Ovary (tissue), 7 donors: ENCODE measurements at regions not wholly inside any gene's neighbourhood (a gene's known extent, or its start where the extent isn't known, plus 50 kb on each side); places are given as distances from the start of the nearest gene placed in this dataset.

Experiments
- DNase-seq, 5 donors: peaks; one replicate each; pipeline ENCODE4 v3.0.0-alpha.2; 2019 to 2020
- H3K27ac ChIP-seq, 2 donors: fragments of 200-600 bp; one replicate each; pipeline versions ENCODE4 v1.5.1 to v1.8.0; 2019 to 2022
- H3K27me3 ChIP-seq: fragments of 200-600 bp; one replicate; pipeline ENCODE4 v1.8.0; 2022
- H3K36me3 ChIP-seq: fragments of 200-600 bp; sonication (generic); one replicate; pipeline ENCODE4 v1.5.1; 2019
- H3K4me1 ChIP-seq: one replicate; pipeline ENCODE4 v1.8.1; 2013; ENCODE audit warnings: mild to moderate bottlenecking, moderate library complexity; ENCODE audit not compliant: insufficient read depth
- H3K4me3 ChIP-seq: fragments of 200-600 bp; sonication (generic); one replicate; pipeline ENCODE4 v1.5.1; 2017
- H3K9me3 ChIP-seq, 2 donors: fragments of 200-600 bp in 1 of 2; sonication (generic) in 1 of 2; one replicate each; pipeline versions ENCODE4 v1.5.1 to v1.8.1; 2013 to 2019; ENCODE audit warnings: mild to moderate bottlenecking in 1 of 2, moderate library complexity in 1 of 2
- CTCF ChIP-seq, 3 donors: fragments of 450-650 bp in 2 of 3; fragments of 200-600 bp in 1 of 3; IDR thresholded peaks; one replicate each; pipeline versions ENCODE4 v1.5.1 to v1.8.0; 2016 to 2022; ENCODE audit warnings: antibody characterized with exemption in 3 of 3, mild to moderate bottlenecking in 1 of 3
- EP300 ChIP-seq: sonication (generic); formaldehyde crosslinking; IDR thresholded peaks from one replicate; pipeline ENCODE4 v1.6.1; 2017; ENCODE audit warnings: antibody characterized with exemption
- POLR2A ChIP-seq: fragments of 450-650 bp; IDR thresholded peaks from one replicate; pipeline ENCODE4 v1.6.1; 2017; ENCODE audit warnings: antibody characterized with exemption, mild to moderate bottlenecking, moderate library complexity
- WGBS, 3 donors: extraction: QIAGEN DNeasy Blood & Tissue Kit in 1 of 3; methylation state at CpG; one replicate each; pipeline versions ENCODE4 v1.1.5 to v1.1.7; 2013 to 2017; 5-methylcytosine and 5-hydroxymethylcytosine counted together
- intact Hi-C, 4 donors: fragments of 100-400 bp; cut with DNase I; formaldehyde crosslinking; loops; one replicate each; pipeline versions ENCODE4 v1.11.0 to v1.15.1; 2022 to 2023
- donor health status: DM: no; HTN: no; CAD: no; lungs with moderate emphysema.
- donor health status: DM: no; HTN: no; CAD: no.
- donor health status: Bipolar disorder and iron deficiency.
- donor health status: DM: no; HTN: no; CAD: no.
- donor health status: DM: yes; HTN: yes; CAD: no.

- DNase-seq, result no peak
- Histone ChIP-seq H3K4me1 (no peaks in the 10 kb centered on the region), H3K27me3 (no peaks in the 10 kb centered on the region), H3K9me3 (no peaks in the 10 kb centered on the region), H3K27ac (no peak overlapping the region), H3K36me3 (no peaks in the 10 kb centered on the region), H3K4me3 (no peak overlapping the region)
- TF ChIP-seq CTCF (IDR thresholded peaks at IDR 0.05) (no peak), POLR2A (no peak), EP300 (no peak)
- intact Hi-C loops, result no loop called here
- WGBS, 3 donors, result 82 to 87% (median 86%) methylated on average over 1 of the region's 1 CpG
Observed at GRCh38 chr10:121416071-121416470, 182.2 kb downstream of the FGFR2 start.

GRCh38 chr10:121417298-121417697 is 180.9 kb downstream of the FGFR2 start:
- intact Hi-C loops, result no loop called here
- WGBS, 3 donors, result 77 to 90% (median 87%) methylated on average over 2 of the region's 2 CpGs

GRCh38 chr10:121418126-121418777 is 180.0 kb downstream of the FGFR2 start:
- Histone ChIP-seq H3K36me3 (no peaks in the 10 kb centered on the region), H3K9me3 (no peaks in the 10 kb centered on the region), H3K27ac (no peak overlapping the region), H3K4me1 (no peaks in the 10 kb centered on the region), H3K4me3 (no peak overlapping the region), H3K27me3 (no peaks in the 10 kb centered on the region)
- no peak for DNase-seq
- TF ChIP-seq POLR2A, result no peak
- no peak for TF ChIP-seq CTCF (IDR thresholded peaks at IDR 0.05)
- TF ChIP-seq EP300, result no peak
- intact Hi-C loops, result no loop called here
- 78 to 84% (median 81%) methylated on average over 1 of the region's 1 CpG for WGBS, 3 donors

More at GRCh38 chr10:121417298-121417697, 180.9 kb downstream of the FGFR2 start:
- TF ChIP-seq CTCF (IDR thresholded peaks at IDR 0.05) (no peak), EP300 (no peak), POLR2A (no peak)
- DNase-seq, result no peak
- no peaks in the 10 kb centered on the region for H3K27me3 ChIP-seq
- H3K27ac ChIP-seq, result no peak overlapping the region
- no peaks in the 10 kb centered on the region for H3K9me3 ChIP-seq
- H3K36me3 ChIP-seq, result no peaks in the 10 kb centered on the region
- no peak overlapping the region for H3K4me3 ChIP-seq
- H3K4me1 ChIP-seq, result no peaks in the 10 kb centered on the region

- TF ChIP-seq EP300, result no peak
- TF ChIP-seq CTCF (IDR thresholded peaks at IDR 0.05), result no peak
- no peak for TF ChIP-seq POLR2A
- no peaks in the 10 kb centered on the region for H3K36me3 ChIP-seq
- H3K27me3 ChIP-seq, result no peaks in the 10 kb centered on the region
- H3K4me3 ChIP-seq, result no peak overlapping the region
- DNase-seq, result no peak
- no peaks in the 10 kb centered on the region for H3K9me3 ChIP-seq
- no peaks in the 10 kb centered on the region for H3K4me1 ChIP-seq
- H3K27ac ChIP-seq, result no peak overlapping the region
- 52 to 70% (median 58%) methylated on average over 3 of the region's 3 CpGs for WGBS, 3 donors
- intact Hi-C loops, result loop anchor here in 1 of 4 donors (10.0 kb wide), 1 partner anchor 435 kb away; no protein-coding TSS in a partner anchor
Observed at GRCh38 chr10:121420006-121420405, 178.2 kb downstream of the FGFR2 start.
